ENCODE measurements at regions not wholly inside any gene's neighbourhood (a gene's known extent, or its start where the extent isn't known, plus 50 kb on each side); places are given as distances from the start of the nearest gene placed in this dataset.

DNA sequence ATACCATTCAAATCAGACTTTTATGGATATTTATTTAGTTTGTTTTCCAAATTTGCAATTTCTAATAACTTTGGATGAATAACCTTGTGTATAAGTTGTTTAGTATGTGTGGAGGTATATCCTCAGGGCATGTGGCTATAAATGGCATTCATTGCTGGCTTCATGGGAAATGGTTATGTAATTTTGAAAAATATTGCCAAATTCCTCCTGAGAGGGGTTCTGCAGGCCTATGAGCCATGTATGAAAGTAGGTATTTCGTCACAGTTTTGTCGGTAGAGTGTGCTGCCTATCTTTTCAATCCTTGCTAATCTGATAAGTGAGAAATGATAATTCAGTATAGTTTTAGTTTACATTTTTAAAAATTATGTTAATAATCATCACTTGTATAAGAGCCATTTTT is 256.4 kb upstream of the ZNF385D start:
- TF ChIP-seq, protein P1, sequence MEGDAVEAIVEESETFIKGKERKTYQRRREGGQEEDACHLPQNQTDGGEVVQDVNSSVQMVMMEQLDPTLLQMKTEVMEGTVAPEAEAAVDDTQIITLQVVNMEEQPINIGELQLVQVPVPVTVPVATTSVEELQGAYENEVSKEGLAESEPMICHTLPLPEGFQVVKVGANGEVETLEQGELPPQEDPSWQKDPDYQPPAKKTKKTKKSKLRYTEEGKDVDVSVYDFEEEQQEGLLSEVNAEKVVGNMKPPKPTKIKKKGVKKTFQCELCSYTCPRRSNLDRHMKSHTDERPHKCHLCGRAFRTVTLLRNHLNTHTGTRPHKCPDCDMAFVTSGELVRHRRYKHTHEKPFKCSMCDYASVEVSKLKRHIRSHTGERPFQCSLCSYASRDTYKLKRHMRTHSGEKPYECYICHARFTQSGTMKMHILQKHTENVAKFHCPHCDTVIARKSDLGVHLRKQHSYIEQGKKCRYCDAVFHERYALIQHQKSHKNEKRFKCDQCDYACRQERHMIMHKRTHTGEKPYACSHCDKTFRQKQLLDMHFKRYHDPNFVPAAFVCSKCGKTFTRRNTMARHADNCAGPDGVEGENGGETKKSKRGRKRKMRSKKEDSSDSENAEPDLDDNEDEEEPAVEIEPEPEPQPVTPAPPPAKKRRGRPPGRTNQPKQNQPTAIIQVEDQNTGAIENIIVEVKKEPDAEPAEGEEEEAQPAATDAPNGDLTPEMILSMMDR (IDR thresholded peaks at IDR 0.05) = no peak
- TF ChIP-seq CHD2 (IDR thresholded peaks at IDR 0.05; ENCODE audit: low read length, partially characterized antibody) (no peak), MEF2A (IDR thresholded peaks at IDR 0.05; ENCODE audit: borderline replicate concordance, low read depth) (no peak), EP300 (IDR thresholded peaks at IDR 0.05; ENCODE audit: borderline replicate concordance in 1 of 2, low read depth in 1 of 2, low read length in 1 of 2) (no peak), FOXM1 (IDR thresholded peaks at IDR 0.05; ENCODE audit: low read depth) (no peak), EZH2phosphoT487 (IDR thresholded peaks at IDR 0.05; ENCODE audit: borderline replicate concordance, low read depth) (no peak), NRF1 (IDR thresholded peaks at IDR 0.05; ENCODE audit: low read depth, low read length) (no peak), TEAD4 (IDR thresholded peaks at IDR 0.05; ENCODE audit: borderline replicate concordance, insufficient read depth) (no peak)

Data from SK-N-SH (cell line).